ENCODE measurements at regions not wholly inside any gene's neighbourhood (a gene's known extent, or its start where the extent isn't known, plus 50 kb on each side); places are given as distances from the start of the nearest gene placed in this dataset.
"Not testable (repeated sequence)": the region's sequence is repeated elsewhere in the genome, so short reads cannot be mapped to it uniquely, and the experiment has no call there.

- Histone ChIP-seq H3K27me3 (no peaks in the 10 kb centered on the region), H3K36me3 (no peaks in the 10 kb centered on the region), H3K4me1 (no peaks in the 10 kb centered on the region), H3K27ac (no peak overlapping the region), H3K9me3 (no peaks in the 10 kb centered on the region), H3K4me3 (no peak overlapping the region)
- TF ChIP-seq CTCF (IDR thresholded peaks at IDR 0.05) (no peak), POLR2A (IDR thresholded peaks at IDR 0.05) (no peak)
- intact Hi-C loops (cut with DNase I; ENCODE audit: low total_unique reads): no loop called here
- no peak for DNase-seq
Measured at GRCh38 chr9:101836021-101836420, 97.6 kb upstream of the GRIN3A start.

- Histone ChIP-seq H3K36me3 (no peaks in the 10 kb centered on the region), H3K27ac (no peak overlapping the region), H3K4me1 (no peaks in the 10 kb centered on the region), H3K27me3 (no peaks in the 10 kb centered on the region), H3K4me3 (no peak overlapping the region), H3K9me3 (no peaks in the 10 kb centered on the region)
- TF ChIP-seq POLR2A (IDR thresholded peaks at IDR 0.05) (no peak), CTCF (IDR thresholded peaks at IDR 0.05) (no peak)
- intact Hi-C loops (cut with DNase I; ENCODE audit: low total_unique reads): no loop called here
- DNase-seq: no peak
Measured at GRCh38 chr9:101832486-101832885, 94.0 kb upstream of the GRIN3A start.

GRCh38 chr9:101821450-101821849, 83.0 kb upstream of the GRIN3A start:
- DNase-seq; H3K36me3 ChIP-seq; H3K4me3 ChIP-seq; intact Hi-C loops (cut with DNase I; ENCODE audit: low total_unique reads); H3K27me3 ChIP-seq; H3K27ac ChIP-seq; H3K9me3 ChIP-seq; H3K4me1 ChIP-seq: not testable (repeated sequence)

GRCh38 chr9:101820983-101821382, 82.5 kb upstream of the GRIN3A start:
- H3K27ac ChIP-seq; intact Hi-C loops (cut with DNase I; ENCODE audit: low total_unique reads); H3K4me3 ChIP-seq; H3K27me3 ChIP-seq; DNase-seq; H3K4me1 ChIP-seq; H3K9me3 ChIP-seq; H3K36me3 ChIP-seq: not testable (repeated sequence)

- Histone ChIP-seq H3K4me1 (no peaks in the 10 kb centered on the region), H3K4me3 (no peak overlapping the region), H3K36me3 (no peaks in the 10 kb centered on the region), H3K9me3 (no peaks in the 10 kb centered on the region), H3K27ac (no peak overlapping the region), H3K27me3 (no peaks in the 10 kb centered on the region)
- no peak for TF ChIP-seq POLR2A (IDR thresholded peaks at IDR 0.05)
- TF ChIP-seq CTCF (IDR thresholded peaks at IDR 0.05): no peak
- DNase-seq: no peak
- intact Hi-C loops (cut with DNase I; ENCODE audit: low total_unique reads): no loop called here
Measured at GRCh38 chr9:101814064-101814463, 75.6 kb upstream of the GRIN3A start.

- DNase-seq; H3K27ac ChIP-seq; H3K36me3 ChIP-seq; intact Hi-C loops (cut with DNase I; ENCODE audit: low total_unique reads); H3K4me1 ChIP-seq; H3K27me3 ChIP-seq; H3K4me3 ChIP-seq; H3K9me3 ChIP-seq: not testable (repeated sequence)
Measured at GRCh38 chr9:101807879-101808278, 69.4 kb upstream of the GRIN3A start.

GRCh38 chr9:101796044-101796443, 57.6 kb upstream of the GRIN3A start:
- no peak for DNase-seq
- no peak overlapping the region for H3K27ac ChIP-seq
- no peak for TF ChIP-seq POLR2A (IDR thresholded peaks at IDR 0.05)
- no peak for TF ChIP-seq CTCF (IDR thresholded peaks at IDR 0.05)
- no peaks in the 10 kb centered on the region for H3K27me3 ChIP-seq
- H3K4me3 ChIP-seq: no peak overlapping the region
- H3K9me3 ChIP-seq: no peaks in the 10 kb centered on the region
- H3K4me1 ChIP-seq: no peaks in the 10 kb centered on the region
- intact Hi-C loops (cut with DNase I; ENCODE audit: low total_unique reads): no loop called here
- no peaks in the 10 kb centered on the region for H3K36me3 ChIP-seq

Data from uterus (tissue), 3 donors.